WTC11 (cell line): ENCODE measurements at regions not wholly inside any gene's neighbourhood (a gene's known extent, or its start where the extent isn't known, plus 50 kb on each side); places are given as distances from the start of the nearest gene placed in this dataset.

Source experiments
- ATAC-seq: fragments of 200-7000 bp; cut with Tn5 transposase; 2 replicates; pipeline ENCODE4 v1.10.0; 2021; ENCODE audit warnings: mild to moderate bottlenecking, moderate library complexity
- CTCF ChIA-PET: fragments of 300-600 bp; sonication (Branson Sonifier 250); formaldehyde crosslinking; loops from one replicate; lab custom pipeline; 2021; ENCODE audit warnings: antibody characterized with exemption; lab: Charles Lee
- POLR2A ChIA-PET: fragments of 350-600 bp; sonication (Branson Sonifier 250); formaldehyde crosslinking; loops from one replicate; lab custom pipeline; 2021; ENCODE audit warnings: antibody characterized with exemption; lab: Charles Lee
- DNase-seq: peaks from one replicate; pipeline ENCODE4 v3.0.0; 2021; ENCODE audit warnings: low spot score
- H3K27ac Mint-ChIP-seq: 2 replicates; pipeline ENCODE4 v1.8.0; 2021; ENCODE audit warnings: mixed read lengths
- H3K27me3 Mint-ChIP-seq: 2 replicates; pipeline ENCODE4 v1.8.0; 2021; ENCODE audit warnings: low read depth, mild to moderate bottlenecking, moderate library complexity, mixed read lengths
- H3K36me3 Mint-ChIP-seq: 2 replicates; pipeline ENCODE4 v1.8.0; 2021; ENCODE audit warnings: mixed read lengths
- H3K4me1 Mint-ChIP-seq: 2 replicates; pipeline ENCODE4 v1.8.0; 2022; ENCODE audit warnings: mixed read lengths
- H3K4me3 Mint-ChIP-seq: 2 replicates; pipeline ENCODE4 v1.8.0; 2021; ENCODE audit warnings: mild to moderate bottlenecking, moderate library complexity, mixed read lengths
- H3K9me3 Mint-ChIP-seq: 2 replicates; pipeline ENCODE4 v1.8.0; 2021; ENCODE audit warnings: mixed read lengths
- AR ChIP-seq: fragments of 250-450 bp; sonication (Bioruptor Pico); IDR thresholded peaks from 2 replicates; pipeline ENCODE4 v1.9.0; 2021; ENCODE audit warnings: mild to moderate bottlenecking
- CREM ChIP-seq: sonication (generic); formaldehyde crosslinking; IDR thresholded peaks from 2 replicates; pipeline ENCODE4 v1.8.1; 2022; ENCODE audit warnings: mild to moderate bottlenecking, missing genetic modification reagents, moderate library complexity
- NFE2L1 ChIP-seq: sonication (generic); formaldehyde crosslinking; IDR thresholded peaks from 2 replicates; pipeline ENCODE4 v1.8.1; 2023; ENCODE audit warnings: missing genetic modification reagents
- PRRX2 ChIP-seq: fragments of 250-450 bp; sonication (Bioruptor Pico); IDR thresholded peaks from 2 replicates; pipeline ENCODE4 v1.8.0; 2021; ENCODE audit warnings: mild to moderate bottlenecking
- RELA ChIP-seq: sonication (generic); formaldehyde crosslinking; IDR thresholded peaks from 2 replicates; pipeline ENCODE4 v1.8.1; 2022; ENCODE audit warnings: missing genetic modification reagents, mild to moderate bottlenecking, borderline replicate concordance
- RORB ChIP-seq: fragments of 250-450 bp; sonication (Bioruptor Pico); IDR thresholded peaks from 2 replicates; pipeline ENCODE4 v1.9.0; 2021; ENCODE audit warnings: mild to moderate bottlenecking
- SMAD3 ChIP-seq: sonication (generic); formaldehyde crosslinking; IDR thresholded peaks from 2 replicates; pipeline ENCODE4 v1.8.0; 2022; ENCODE audit warnings: missing genetic modification reagents, mild to moderate bottlenecking, borderline replicate concordance
- SOX15 ChIP-seq: fragments of 250-450 bp; sonication (Bioruptor Pico); IDR thresholded peaks from 2 replicates; pipeline ENCODE4 v1.9.0; 2021; ENCODE audit warnings: mild to moderate bottlenecking
- SP1 ChIP-seq: sonication (generic); formaldehyde crosslinking; conservative IDR thresholded peaks from 2 replicates; pipeline ENCODE4 v1.8.1; 2022; ENCODE audit warnings: missing genetic modification reagents
- ZNF396 ChIP-seq: fragments of 250-450 bp; sonication (Bioruptor Pico); IDR thresholded peaks from 2 replicates; pipeline ENCODE4 v1.8.0; 2021; ENCODE audit warnings: mild to moderate bottlenecking, moderate library complexity, borderline replicate concordance
- TF ChIP-seq, protein P1 (sequence below): fragments of 250-450 bp; sonication (Bioruptor Pico); IDR thresholded peaks from 2 replicates; pipeline ENCODE4 v2.1.2; 2022; ENCODE audit warnings: mild to moderate bottlenecking, moderate library complexity
- TF ChIP-seq, protein P2 (sequence below): fragments of 250-450 bp; sonication (Bioruptor Pico); IDR thresholded peaks from 2 replicates; pipeline ENCODE4 v1.9.0; 2021; ENCODE audit warnings: mild to moderate bottlenecking
- TF ChIP-seq, protein P3 (sequence below): sonication (generic); formaldehyde crosslinking; conservative IDR thresholded peaks from 2 replicates; pipeline ENCODE4 v1.8.1; 2023; ENCODE audit warnings: mild to moderate bottlenecking, low read depth, missing genetic modification reagents, moderate library complexity
- TF ChIP-seq, protein P4 (sequence below): sonication (generic); formaldehyde crosslinking; IDR thresholded peaks from 2 replicates; pipeline ENCODE4 v1.8.0; 2023; ENCODE audit warnings: missing genetic modification reagents, mild to moderate bottlenecking, borderline replicate concordance
- TF ChIP-seq, protein P5 (sequence below): sonication (generic); formaldehyde crosslinking; conservative IDR thresholded peaks from 2 replicates; pipeline ENCODE4 v1.8.1; 2022; ENCODE audit warnings: mild to moderate bottlenecking, missing genetic modification reagents
- TF ChIP-seq, protein P6 (sequence below): sonication (generic); formaldehyde crosslinking; IDR thresholded peaks from 2 replicates; pipeline ENCODE4 v1.8.0; 2023; ENCODE audit warnings: missing genetic modification reagents
- TF ChIP-seq, protein P7 (sequence below): sonication (generic); formaldehyde crosslinking; IDR thresholded peaks from 2 replicates; pipeline ENCODE4 v1.8.0; 2022; ENCODE audit warnings: mild to moderate bottlenecking, missing genetic modification reagents

DNA sequence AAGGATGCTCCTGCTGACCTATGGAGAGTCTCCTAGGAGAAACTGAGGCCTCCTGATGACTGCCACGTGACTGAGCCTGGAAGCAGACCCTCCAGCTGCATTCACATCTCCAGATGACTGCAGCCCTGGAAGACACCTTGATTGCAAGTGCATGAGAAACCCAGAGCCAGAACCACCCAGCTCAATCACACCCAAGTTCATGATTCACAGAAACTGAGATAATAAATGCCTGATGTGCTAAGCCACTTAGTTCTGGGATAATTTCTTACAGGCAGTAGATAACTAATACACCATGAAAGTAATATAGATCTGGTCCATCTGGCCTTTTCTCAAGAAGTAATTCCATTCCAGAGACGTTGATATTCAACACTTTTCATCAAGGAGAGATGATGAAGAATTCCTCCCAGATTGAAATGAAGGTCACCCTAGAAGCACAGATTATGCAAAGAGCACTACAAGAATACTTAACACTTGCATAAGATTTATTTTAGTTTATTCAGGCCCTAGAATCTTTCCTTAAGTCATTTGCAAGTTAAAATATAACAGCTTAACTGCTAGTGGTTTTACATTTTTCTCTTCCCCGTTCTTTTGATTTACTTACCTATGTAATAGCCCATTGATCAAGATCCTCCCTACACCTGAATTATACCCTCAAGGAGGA lies 208.2 kb upstream of the INHBA start:
- no peaks in the 10 kb centered on the region for H3K4me1 Mint-ChIP-seq
- no peak overlapping the region for H3K4me3 Mint-ChIP-seq
- TF ChIP-seq CREM (no peak), RELA (CRISPR knock-in tag) (no peak), SMAD3 (CRISPR knock-in tag) (no peak), ZNF396 (no peak)
- TF ChIP-seq, protein P1, sequence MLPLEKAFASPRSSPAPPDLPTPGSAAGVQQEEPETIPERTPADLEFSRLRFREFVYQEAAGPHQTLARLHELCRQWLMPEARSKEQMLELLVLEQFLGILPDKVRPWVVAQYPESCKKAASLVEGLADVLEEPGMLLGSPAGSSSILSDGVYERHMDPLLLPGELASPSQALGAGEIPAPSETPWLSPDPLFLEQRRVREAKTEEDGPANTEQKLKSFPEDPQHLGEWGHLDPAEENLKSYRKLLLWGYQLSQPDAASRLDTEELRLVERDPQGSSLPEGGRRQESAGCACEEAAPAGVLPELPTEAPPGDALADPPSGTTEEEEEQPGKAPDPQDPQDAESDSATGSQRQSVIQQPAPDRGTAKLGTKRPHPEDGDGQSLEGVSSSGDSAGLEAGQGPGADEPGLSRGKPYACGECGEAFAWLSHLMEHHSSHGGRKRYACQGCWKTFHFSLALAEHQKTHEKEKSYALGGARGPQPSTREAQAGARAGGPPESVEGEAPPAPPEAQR (CRISPR knock-in tag) = no peak
- TF ChIP-seq, protein P2, sequence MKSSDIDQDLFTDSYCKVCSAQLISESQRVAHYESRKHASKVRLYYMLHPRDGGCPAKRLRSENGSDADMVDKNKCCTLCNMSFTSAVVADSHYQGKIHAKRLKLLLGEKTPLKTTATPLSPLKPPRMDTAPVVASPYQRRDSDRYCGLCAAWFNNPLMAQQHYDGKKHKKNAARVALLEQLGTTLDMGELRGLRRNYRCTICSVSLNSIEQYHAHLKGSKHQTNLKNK (CRISPR knock-in tag) = no peak
- peaks cover 26% of the 10 kb centered on the region for H3K9me3 Mint-ChIP-seq
- ATAC-seq = no peak
- DNase-seq = no peak
- no peak overlapping the region for H3K27ac Mint-ChIP-seq
- no peaks in the 10 kb centered on the region for H3K27me3 Mint-ChIP-seq
- CTCF ChIA-PET = no interaction called here
- H3K36me3 Mint-ChIP-seq = peaks cover 5% of the 10 kb centered on the region; the same call in 1 of the 2 replicates
- POLR2A ChIA-PET = interaction anchor here (0.7 kb wide), 1 partner anchor 179 kb away, joined by 3 read pairs; no protein-coding TSS in a partner anchor

DNA sequence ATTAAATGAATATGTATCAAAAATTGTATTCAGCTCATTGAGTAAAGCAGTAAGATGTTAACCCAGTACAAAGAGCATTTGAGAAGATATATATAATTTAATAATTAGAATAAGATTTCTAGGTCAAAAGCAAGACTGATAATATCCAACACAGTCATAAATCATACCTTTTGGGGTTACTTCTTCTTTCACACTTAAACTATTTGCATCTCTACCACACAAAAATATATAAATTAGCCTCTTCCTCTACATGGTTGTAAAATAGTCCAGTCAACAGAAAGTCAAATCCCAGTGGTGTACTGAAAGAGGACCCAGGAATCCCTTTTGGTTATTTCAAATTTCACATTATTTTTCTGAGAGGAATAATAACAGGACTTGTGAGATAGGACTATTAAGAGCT lies 204.6 kb upstream of the INHBA start:
- POLR2A ChIA-PET = no interaction called here
- DNase-seq = no peak
- no peak for ATAC-seq
- CTCF ChIA-PET = interaction anchor here (2.3 kb wide), 1 partner anchor 15 kb away, joined by 6 read pairs; no protein-coding TSS in a partner anchor
- Mint-ChIP-seq H3K4me1 (no peaks in the 10 kb centered on the region), H3K27ac (no peak overlapping the region), H3K36me3 (peaks cover 31% of the 10 kb centered on the region), H3K9me3 (peaks cover 56% of the 10 kb centered on the region), H3K4me3 (no peak overlapping the region), H3K27me3 (no peaks in the 10 kb centered on the region; the same call in 1 of the 2 replicates)
- TF ChIP-seq, protein P3, sequence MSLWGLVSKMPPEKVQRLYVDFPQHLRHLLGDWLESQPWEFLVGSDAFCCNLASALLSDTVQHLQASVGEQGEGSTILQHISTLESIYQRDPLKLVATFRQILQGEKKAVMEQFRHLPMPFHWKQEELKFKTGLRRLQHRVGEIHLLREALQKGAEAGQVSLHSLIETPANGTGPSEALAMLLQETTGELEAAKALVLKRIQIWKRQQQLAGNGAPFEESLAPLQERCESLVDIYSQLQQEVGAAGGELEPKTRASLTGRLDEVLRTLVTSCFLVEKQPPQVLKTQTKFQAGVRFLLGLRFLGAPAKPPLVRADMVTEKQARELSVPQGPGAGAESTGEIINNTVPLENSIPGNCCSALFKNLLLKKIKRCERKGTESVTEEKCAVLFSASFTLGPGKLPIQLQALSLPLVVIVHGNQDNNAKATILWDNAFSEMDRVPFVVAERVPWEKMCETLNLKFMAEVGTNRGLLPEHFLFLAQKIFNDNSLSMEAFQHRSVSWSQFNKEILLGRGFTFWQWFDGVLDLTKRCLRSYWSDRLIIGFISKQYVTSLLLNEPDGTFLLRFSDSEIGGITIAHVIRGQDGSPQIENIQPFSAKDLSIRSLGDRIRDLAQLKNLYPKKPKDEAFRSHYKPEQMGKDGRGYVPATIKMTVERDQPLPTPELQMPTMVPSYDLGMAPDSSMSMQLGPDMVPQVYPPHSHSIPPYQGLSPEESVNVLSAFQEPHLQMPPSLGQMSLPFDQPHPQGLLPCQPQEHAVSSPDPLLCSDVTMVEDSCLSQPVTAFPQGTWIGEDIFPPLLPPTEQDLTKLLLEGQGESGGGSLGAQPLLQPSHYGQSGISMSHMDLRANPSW (CRISPR knock-in tag) = no peak
- no peak for TF ChIP-seq RORB (CRISPR knock-in tag)
- TF ChIP-seq, protein P4, sequence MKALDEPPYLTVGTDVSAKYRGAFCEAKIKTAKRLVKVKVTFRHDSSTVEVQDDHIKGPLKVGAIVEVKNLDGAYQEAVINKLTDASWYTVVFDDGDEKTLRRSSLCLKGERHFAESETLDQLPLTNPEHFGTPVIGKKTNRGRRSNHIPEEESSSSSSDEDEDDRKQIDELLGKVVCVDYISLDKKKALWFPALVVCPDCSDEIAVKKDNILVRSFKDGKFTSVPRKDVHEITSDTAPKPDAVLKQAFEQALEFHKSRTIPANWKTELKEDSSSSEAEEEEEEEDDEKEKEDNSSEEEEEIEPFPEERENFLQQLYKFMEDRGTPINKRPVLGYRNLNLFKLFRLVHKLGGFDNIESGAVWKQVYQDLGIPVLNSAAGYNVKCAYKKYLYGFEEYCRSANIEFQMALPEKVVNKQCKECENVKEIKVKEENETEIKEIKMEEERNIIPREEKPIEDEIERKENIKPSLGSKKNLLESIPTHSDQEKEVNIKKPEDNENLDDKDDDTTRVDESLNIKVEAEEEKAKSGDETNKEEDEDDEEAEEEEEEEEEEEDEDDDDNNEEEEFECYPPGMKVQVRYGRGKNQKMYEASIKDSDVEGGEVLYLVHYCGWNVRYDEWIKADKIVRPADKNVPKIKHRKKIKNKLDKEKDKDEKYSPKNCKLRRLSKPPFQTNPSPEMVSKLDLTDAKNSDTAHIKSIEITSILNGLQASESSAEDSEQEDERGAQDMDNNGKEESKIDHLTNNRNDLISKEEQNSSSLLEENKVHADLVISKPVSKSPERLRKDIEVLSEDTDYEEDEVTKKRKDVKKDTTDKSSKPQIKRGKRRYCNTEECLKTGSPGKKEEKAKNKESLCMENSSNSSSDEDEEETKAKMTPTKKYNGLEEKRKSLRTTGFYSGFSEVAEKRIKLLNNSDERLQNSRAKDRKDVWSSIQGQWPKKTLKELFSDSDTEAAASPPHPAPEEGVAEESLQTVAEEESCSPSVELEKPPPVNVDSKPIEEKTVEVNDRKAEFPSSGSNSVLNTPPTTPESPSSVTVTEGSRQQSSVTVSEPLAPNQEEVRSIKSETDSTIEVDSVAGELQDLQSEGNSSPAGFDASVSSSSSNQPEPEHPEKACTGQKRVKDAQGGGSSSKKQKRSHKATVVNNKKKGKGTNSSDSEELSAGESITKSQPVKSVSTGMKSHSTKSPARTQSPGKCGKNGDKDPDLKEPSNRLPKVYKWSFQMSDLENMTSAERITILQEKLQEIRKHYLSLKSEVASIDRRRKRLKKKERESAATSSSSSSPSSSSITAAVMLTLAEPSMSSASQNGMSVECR = no peak
- TF ChIP-seq, protein P2 (CRISPR knock-in tag) = no peak
- TF ChIP-seq NFE2L1 (CRISPR knock-in tag) = no peak
- no peak for TF ChIP-seq SOX15 (CRISPR knock-in tag)
- TF ChIP-seq, protein P5, sequence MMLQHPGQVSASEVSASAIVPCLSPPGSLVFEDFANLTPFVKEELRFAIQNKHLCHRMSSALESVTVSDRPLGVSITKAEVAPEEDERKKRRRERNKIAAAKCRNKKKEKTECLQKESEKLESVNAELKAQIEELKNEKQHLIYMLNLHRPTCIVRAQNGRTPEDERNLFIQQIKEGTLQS = no peak
- TF ChIP-seq SP1 (CRISPR knock-in tag) = no peak
- TF ChIP-seq, protein P6, sequence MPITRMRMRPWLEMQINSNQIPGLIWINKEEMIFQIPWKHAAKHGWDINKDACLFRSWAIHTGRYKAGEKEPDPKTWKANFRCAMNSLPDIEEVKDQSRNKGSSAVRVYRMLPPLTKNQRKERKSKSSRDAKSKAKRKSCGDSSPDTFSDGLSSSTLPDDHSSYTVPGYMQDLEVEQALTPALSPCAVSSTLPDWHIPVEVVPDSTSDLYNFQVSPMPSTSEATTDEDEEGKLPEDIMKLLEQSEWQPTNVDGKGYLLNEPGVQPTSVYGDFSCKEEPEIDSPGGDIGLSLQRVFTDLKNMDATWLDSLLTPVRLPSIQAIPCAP (CRISPR knock-in tag) = no peak
- TF ChIP-seq AR (CRISPR knock-in tag) = no peak
- TF ChIP-seq PRRX2 (CRISPR knock-in tag) = no peak
- TF ChIP-seq, protein P7, sequence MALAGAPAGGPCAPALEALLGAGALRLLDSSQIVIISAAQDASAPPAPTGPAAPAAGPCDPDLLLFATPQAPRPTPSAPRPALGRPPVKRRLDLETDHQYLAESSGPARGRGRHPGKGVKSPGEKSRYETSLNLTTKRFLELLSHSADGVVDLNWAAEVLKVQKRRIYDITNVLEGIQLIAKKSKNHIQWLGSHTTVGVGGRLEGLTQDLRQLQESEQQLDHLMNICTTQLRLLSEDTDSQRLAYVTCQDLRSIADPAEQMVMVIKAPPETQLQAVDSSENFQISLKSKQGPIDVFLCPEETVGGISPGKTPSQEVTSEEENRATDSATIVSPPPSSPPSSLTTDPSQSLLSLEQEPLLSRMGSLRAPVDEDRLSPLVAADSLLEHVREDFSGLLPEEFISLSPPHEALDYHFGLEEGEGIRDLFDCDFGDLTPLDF (CRISPR knock-in tag) = no peak
- TF ChIP-seq, protein P1 (CRISPR knock-in tag) = no peak
